Liver (tissue), 8 donors: ENCODE measurements at regions not wholly inside any gene's neighbourhood (a gene's known extent, or its start where the extent isn't known, plus 50 kb on each side); places are given as distances from the start of the nearest gene placed in this dataset.

Experiments
- DNase-seq: peaks from one replicate; pipeline ENCODE4 v3.0.0-alpha.2; 2017; ENCODE audit warnings: low spot score
- H3K27ac ChIP-seq, 2 donors: one replicate each; pipeline ENCODE4 v1.7.0; 2013; ENCODE audit warnings: inconsistent platforms in 2 of 2, low read length in 2 of 2, control low read depth in 1 of 2, low read depth in 1 of 2, mild to moderate bottlenecking in 1 of 2
- H3K27me3 ChIP-seq, 4 donors: one replicate each; pipeline versions ENCODE4 v1.6.1 to v1.7.0; 2013; ENCODE audit warnings: low read length in 3 of 4, inconsistent platforms in 1 of 4, mild to moderate bottlenecking in 1 of 4, moderate library complexity in 1 of 4; ENCODE audit not compliant: control insufficient read depth in 4 of 4, insufficient read depth in 4 of 4
- H3K36me3 ChIP-seq, 4 donors: one replicate each; pipeline versions ENCODE4 v1.6.1 to v1.7.0; 2013; ENCODE audit warnings: low read length in 3 of 4, mild to moderate bottlenecking in 3 of 4, low read depth in 1 of 4, moderate library complexity in 1 of 4; ENCODE audit not compliant: control insufficient read depth in 4 of 4, insufficient read depth in 3 of 4
- H3K4me1 ChIP-seq, 4 donors: one replicate each; pipeline versions ENCODE4 v1.6.1 to v1.7.0; 2013; ENCODE audit warnings: low read length in 3 of 4, mild to moderate bottlenecking in 3 of 4, moderate library complexity in 1 of 4; ENCODE audit not compliant: control insufficient read depth in 4 of 4, insufficient read depth in 4 of 4
- H3K4me3 ChIP-seq, 3 donors: one replicate each; pipeline versions ENCODE4 v1.6.1 to v1.7.0; 2013; ENCODE audit warnings: low read length in 3 of 3, control low read depth in 1 of 3, low read depth in 1 of 3, mild to moderate bottlenecking in 1 of 3
- H3K9ac ChIP-seq, 2 donors: one replicate each; pipeline ENCODE4 v1.7.0; 2013; ENCODE audit warnings: low read length in 2 of 2, mild to moderate bottlenecking in 2 of 2, moderate library complexity in 2 of 2, control low read depth in 1 of 2, low read depth in 1 of 2
- H3K9me3 ChIP-seq, 4 donors: one replicate each; pipeline versions ENCODE4 v1.6.1 to v1.7.0; 2013; ENCODE audit warnings: low read length in 3 of 4; ENCODE audit not compliant: control insufficient read depth in 4 of 4
- EGR1 ChIP-seq, 2 donors: IDR thresholded peaks; 2 replicates each; pipeline ENCODE4 v1.6.1; 2016 to 2018; ENCODE audit warnings: antibody characterized with exemption in 2 of 2, low read depth in 2 of 2
- FOXA1 ChIP-seq: IDR thresholded peaks from 2 replicates; pipeline ENCODE4 v1.6.1; 2016; ENCODE audit warnings: antibody characterized with exemption
- FOXA2 ChIP-seq: IDR thresholded peaks from 2 replicates; pipeline ENCODE4 v1.6.1; 2016; ENCODE audit warnings: antibody characterized with exemption
- GABPA ChIP-seq, 2 donors: IDR thresholded peaks in 1 of 2; conservative IDR thresholded peaks in 1 of 2; 2 replicates each; pipeline ENCODE4 v1.6.1; 2016; ENCODE audit warnings: antibody characterized with exemption in 2 of 2, mild to moderate bottlenecking in 1 of 2, moderate library complexity in 1 of 2
- HNF4A ChIP-seq, 2 donors: conservative IDR thresholded peaks; 2 replicates each; pipeline ENCODE4 v1.6.1; 2016; ENCODE audit warnings: antibody characterized with exemption in 2 of 2, mild to moderate bottlenecking in 2 of 2
- HNF4G ChIP-seq: IDR thresholded peaks from 2 replicates; pipeline ENCODE4 v1.6.1; 2016; ENCODE audit warnings: antibody characterized with exemption
- JUND ChIP-seq, 2 donors: IDR thresholded peaks; 2 replicates each; pipeline ENCODE4 v1.6.1; 2016; ENCODE audit warnings: antibody characterized with exemption in 2 of 2
- NR2F2 ChIP-seq: IDR thresholded peaks from 2 replicates; pipeline ENCODE4 v1.6.1; 2016; ENCODE audit warnings: antibody characterized with exemption
- RAD21 ChIP-seq, 2 donors: IDR thresholded peaks; 2 replicates each; pipeline ENCODE4 v1.6.1; 2016; ENCODE audit warnings: antibody characterized with exemption in 2 of 2, mild to moderate bottlenecking in 2 of 2
- RXRA ChIP-seq, 2 donors: IDR thresholded peaks; 2 replicates each; pipeline ENCODE4 v1.6.1; 2017 to 2018; ENCODE audit warnings: antibody characterized with exemption in 2 of 2, mild to moderate bottlenecking in 1 of 2
- SP1 ChIP-seq: IDR thresholded peaks from 2 replicates; pipeline ENCODE4 v1.6.1; 2018; ENCODE audit warnings: antibody characterized with exemption, mild to moderate bottlenecking
- TAF1 ChIP-seq: conservative IDR thresholded peaks from 2 replicates; pipeline ENCODE4 v1.6.1; 2016; ENCODE audit warnings: antibody characterized with exemption, mild to moderate bottlenecking
- YY1 ChIP-seq: IDR thresholded peaks from 2 replicates; pipeline ENCODE4 v1.6.1; 2016; ENCODE audit warnings: antibody characterized with exemption, mild to moderate bottlenecking
- WGBS: extraction: QIAGEN DNeasy Blood & Tissue Kit; methylation state at CpG from one replicate; pipeline ENCODE4 v1.1.7; 2013; 5-methylcytosine and 5-hydroxymethylcytosine counted together
- TF ChIP-seq, protein P1 (sequence below): IDR thresholded peaks from 2 replicates; pipeline ENCODE4 v1.6.1; 2016; ENCODE audit warnings: antibody characterized with exemption
- TF ChIP-seq, protein P2 (sequence below): fragments of 150-350 bp; IDR thresholded peaks from 2 replicates; pipeline ENCODE4 v1.5.1; 2017; ENCODE audit warnings: improper control_type of control experiment, low read depth, low read length; ENCODE audit not compliant: missing input control
- TF ChIP-seq, protein P3 (sequence below): IDR thresholded peaks from 2 replicates; pipeline ENCODE4 v1.6.1; 2016; ENCODE audit warnings: antibody characterized with exemption, mild to moderate bottlenecking
- TF ChIP-seq, protein P4 (sequence below): IDR thresholded peaks from 2 replicates; pipeline ENCODE4 v1.6.1; 2016; ENCODE audit warnings: antibody characterized with exemption
- TF ChIP-seq, protein P5 (sequence below): IDR thresholded peaks from 2 replicates; pipeline ENCODE4 v1.6.1; 2016; ENCODE audit warnings: antibody characterized with exemption
- donor health status: healthy.
- donor health status: healthy.
- donor health status: healthy.
- donor health status: healthy.
- donor health status: healthy.

DNA sequence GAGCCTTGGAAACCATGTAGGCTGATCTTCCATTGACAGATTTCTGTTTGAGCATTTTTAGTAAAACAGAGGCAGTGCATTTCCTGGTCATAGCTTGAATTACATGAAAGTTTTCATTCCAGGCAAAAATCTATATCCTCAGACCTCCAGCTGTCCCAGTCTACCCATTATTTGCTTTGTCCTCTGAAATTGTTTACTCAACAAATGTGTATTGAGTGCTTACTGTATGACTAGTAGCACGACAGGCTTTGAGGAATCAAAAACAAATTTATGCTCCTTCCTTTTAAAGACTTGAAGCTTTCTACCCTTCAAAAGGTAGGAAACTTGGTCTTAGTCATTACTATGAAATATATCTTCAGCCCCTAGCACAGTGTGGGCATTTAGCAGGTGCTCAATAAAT lies 307.9 kb upstream of the IGFBP7 start:
- H3K27me3 ChIP-seq, result no peaks in the 10 kb centered on the region
- DNase-seq, result no peak
- no peak overlapping the region for H3K27ac ChIP-seq
- TF ChIP-seq GABPA (IDR thresholded peaks at IDR 0.05 in 1 of 2, conservative IDR thresholded peaks at IDR 0.05 in 1 of 2), result no peak
- TF ChIP-seq, protein P1, sequence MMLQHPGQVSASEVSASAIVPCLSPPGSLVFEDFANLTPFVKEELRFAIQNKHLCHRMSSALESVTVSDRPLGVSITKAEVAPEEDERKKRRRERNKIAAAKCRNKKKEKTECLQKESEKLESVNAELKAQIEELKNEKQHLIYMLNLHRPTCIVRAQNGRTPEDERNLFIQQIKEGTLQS, result no peak
- TF ChIP-seq, protein P2, sequence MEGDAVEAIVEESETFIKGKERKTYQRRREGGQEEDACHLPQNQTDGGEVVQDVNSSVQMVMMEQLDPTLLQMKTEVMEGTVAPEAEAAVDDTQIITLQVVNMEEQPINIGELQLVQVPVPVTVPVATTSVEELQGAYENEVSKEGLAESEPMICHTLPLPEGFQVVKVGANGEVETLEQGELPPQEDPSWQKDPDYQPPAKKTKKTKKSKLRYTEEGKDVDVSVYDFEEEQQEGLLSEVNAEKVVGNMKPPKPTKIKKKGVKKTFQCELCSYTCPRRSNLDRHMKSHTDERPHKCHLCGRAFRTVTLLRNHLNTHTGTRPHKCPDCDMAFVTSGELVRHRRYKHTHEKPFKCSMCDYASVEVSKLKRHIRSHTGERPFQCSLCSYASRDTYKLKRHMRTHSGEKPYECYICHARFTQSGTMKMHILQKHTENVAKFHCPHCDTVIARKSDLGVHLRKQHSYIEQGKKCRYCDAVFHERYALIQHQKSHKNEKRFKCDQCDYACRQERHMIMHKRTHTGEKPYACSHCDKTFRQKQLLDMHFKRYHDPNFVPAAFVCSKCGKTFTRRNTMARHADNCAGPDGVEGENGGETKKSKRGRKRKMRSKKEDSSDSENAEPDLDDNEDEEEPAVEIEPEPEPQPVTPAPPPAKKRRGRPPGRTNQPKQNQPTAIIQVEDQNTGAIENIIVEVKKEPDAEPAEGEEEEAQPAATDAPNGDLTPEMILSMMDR, result no peak
- H3K4me3 ChIP-seq, result no peak overlapping the region
- H3K4me1 ChIP-seq, result no peaks in the 10 kb centered on the region
- H3K9me3 ChIP-seq, result no peaks in the 10 kb centered on the region
- H3K36me3 ChIP-seq, result no peaks in the 10 kb centered on the region
- no peak overlapping the region for H3K9ac ChIP-seq
- WGBS, result 27% methylated on average over 1 of the region's 1 CpG

DNA sequence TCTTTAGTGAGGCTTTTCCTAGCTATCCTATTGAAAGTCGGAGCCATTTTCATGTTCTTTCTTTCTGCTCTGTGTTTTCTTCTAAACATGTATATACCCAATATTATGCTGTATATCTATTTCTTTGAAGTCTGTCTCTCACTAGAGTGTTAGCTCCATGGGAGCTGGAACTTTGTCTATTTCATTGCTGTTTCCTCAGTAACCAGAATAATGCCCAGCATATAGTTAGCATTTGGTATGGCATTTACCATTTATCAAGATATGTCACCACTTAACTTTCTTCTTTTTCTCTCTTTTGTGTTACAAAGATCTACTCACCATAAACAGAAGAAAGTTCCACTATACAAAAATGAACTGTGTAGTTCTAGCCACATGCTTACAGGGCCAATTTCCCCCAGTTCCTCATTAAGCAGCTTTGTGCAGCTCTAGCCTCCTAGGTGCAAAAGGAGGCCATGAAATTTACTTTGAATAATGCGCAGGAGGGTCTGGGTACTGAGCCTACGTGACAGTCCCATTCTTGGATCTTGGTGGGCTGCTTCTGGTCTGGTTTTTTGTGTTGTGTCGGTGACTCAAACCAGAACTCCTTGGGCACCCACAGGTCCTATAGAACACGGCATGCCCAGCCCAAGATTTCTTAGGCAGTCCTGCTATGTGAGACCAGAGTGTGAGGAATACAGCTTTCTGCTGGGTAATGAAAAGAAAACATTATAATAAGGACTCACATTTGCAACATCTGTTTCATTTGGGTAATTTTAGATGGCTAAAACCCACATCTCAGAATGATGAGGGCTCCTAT lies 302.3 kb upstream of the IGFBP7 start:
- Histone ChIP-seq H3K36me3 (no peaks in the 10 kb centered on the region), H3K9me3 (peaks cover 0 to 2% (median 0%) of the 10 kb centered on the region in 4 donors), H3K27me3 (peaks cover 0 to 4% (median 0%) of the 10 kb centered on the region in 4 donors), H3K4me1 (no peaks in the 10 kb centered on the region), H3K4me3 (no peak overlapping the region), H3K9ac (no peak overlapping the region), H3K27ac (no peak overlapping the region)
- 73% methylated on average over 5 of the region's 5 CpGs for whole genome bisulfite sequencing
- TF ChIP-seq HNF4G, result no peak
- TF ChIP-seq, protein P3, sequence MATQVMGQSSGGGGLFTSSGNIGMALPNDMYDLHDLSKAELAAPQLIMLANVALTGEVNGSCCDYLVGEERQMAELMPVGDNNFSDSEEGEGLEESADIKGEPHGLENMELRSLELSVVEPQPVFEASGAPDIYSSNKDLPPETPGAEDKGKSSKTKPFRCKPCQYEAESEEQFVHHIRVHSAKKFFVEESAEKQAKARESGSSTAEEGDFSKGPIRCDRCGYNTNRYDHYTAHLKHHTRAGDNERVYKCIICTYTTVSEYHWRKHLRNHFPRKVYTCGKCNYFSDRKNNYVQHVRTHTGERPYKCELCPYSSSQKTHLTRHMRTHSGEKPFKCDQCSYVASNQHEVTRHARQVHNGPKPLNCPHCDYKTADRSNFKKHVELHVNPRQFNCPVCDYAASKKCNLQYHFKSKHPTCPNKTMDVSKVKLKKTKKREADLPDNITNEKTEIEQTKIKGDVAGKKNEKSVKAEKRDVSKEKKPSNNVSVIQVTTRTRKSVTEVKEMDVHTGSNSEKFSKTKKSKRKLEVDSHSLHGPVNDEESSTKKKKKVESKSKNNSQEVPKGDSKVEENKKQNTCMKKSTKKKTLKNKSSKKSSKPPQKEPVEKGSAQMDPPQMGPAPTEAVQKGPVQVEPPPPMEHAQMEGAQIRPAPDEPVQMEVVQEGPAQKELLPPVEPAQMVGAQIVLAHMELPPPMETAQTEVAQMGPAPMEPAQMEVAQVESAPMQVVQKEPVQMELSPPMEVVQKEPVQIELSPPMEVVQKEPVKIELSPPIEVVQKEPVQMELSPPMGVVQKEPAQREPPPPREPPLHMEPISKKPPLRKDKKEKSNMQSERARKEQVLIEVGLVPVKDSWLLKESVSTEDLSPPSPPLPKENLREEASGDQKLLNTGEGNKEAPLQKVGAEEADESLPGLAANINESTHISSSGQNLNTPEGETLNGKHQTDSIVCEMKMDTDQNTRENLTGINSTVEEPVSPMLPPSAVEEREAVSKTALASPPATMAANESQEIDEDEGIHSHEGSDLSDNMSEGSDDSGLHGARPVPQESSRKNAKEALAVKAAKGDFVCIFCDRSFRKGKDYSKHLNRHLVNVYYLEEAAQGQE, result no peak
- TF ChIP-seq, protein P4, sequence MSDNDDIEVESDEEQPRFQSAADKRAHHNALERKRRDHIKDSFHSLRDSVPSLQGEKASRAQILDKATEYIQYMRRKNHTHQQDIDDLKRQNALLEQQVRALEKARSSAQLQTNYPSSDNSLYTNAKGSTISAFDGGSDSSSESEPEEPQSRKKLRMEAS, result no peak
- no peak for TF ChIP-seq YY1
- no peak for TF ChIP-seq SP1
- no peak for TF ChIP-seq FOXA1
- TF ChIP-seq, protein P2, result no peak
- TF ChIP-seq HNF4A (conservative IDR thresholded peaks at IDR 0.05), result no peak
- no peak for TF ChIP-seq EGR1 (IDR thresholded peaks at IDR 0.05; ENCODE audit: low read depth in 2 of 2)
- TF ChIP-seq, protein P5, sequence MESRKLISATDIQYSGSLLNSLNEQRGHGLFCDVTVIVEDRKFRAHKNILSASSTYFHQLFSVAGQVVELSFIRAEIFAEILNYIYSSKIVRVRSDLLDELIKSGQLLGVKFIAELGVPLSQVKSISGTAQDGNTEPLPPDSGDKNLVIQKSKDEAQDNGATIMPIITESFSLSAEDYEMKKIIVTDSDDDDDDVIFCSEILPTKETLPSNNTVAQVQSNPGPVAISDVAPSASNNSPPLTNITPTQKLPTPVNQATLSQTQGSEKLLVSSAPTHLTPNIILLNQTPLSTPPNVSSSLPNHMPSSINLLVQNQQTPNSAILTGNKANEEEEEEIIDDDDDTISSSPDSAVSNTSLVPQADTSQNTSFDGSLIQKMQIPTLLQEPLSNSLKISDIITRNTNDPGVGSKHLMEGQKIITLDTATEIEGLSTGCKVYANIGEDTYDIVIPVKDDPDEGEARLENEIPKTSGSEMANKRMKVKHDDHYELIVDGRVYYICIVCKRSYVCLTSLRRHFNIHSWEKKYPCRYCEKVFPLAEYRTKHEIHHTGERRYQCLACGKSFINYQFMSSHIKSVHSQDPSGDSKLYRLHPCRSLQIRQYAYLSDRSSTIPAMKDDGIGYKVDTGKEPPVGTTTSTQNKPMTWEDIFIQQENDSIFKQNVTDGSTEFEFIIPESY, result no peak
- TF ChIP-seq GABPA (IDR thresholded peaks at IDR 0.05 in 1 of 2, conservative IDR thresholded peaks at IDR 0.05 in 1 of 2), result no peak
- TF ChIP-seq FOXA2, result no peak
- TF ChIP-seq RAD21 (IDR thresholded peaks at IDR 0.05), result no peak
- TF ChIP-seq JUND (IDR thresholded peaks at IDR 0.05), result no peak
- no peak for TF ChIP-seq NR2F2
- TF ChIP-seq TAF1, result no peak
- TF ChIP-seq RXRA (IDR thresholded peaks at IDR 0.05), result no peak
- TF ChIP-seq, protein P1, result no peak
- DNase-seq, result no peak
